B cell (primary cell): ENCODE measurements at regions not wholly inside any gene's neighbourhood (a gene's known extent, or its start where the extent isn't known, plus 50 kb on each side); places are given as distances from the start of the nearest gene placed in this dataset.

Source experiments
- ATAC-seq: fragments of 200-7000 bp; cut with Tn5 transposase; one replicate; pipeline ENCODE4 v1.10.0; 2021; ENCODE audit warnings: low read depth, mild to moderate bottlenecking, moderate number of reproducible peaks, moderate library complexity
- CTCF ChIA-PET: fragments of 350-600 bp; sonication (Branson Sonifier 250); formaldehyde crosslinking; loops from one replicate; lab custom pipeline; 2021; ENCODE audit warnings: antibody characterized with exemption, inconsistent platforms; lab: Charles Lee
- POLR2A ChIA-PET: fragments of 350-600 bp; sonication (Branson Sonifier 250); formaldehyde crosslinking; loops from one replicate; lab custom pipeline; 2021; ENCODE audit warnings: antibody characterized with exemption; lab: Charles Lee
- DNase-seq: peaks from one replicate; pipeline ENCODE4 v3.0.0; 2013
- H2AFZ ChIP-seq: 2 replicates; pipeline ENCODE4 v1.6.1; 2012; ENCODE audit warnings: mild to moderate bottlenecking, low read depth, low read length; ENCODE audit not compliant: insufficient read depth, poor library complexity, severe bottlenecking
- H3K27ac ChIP-seq, 2 donors: 1 replicate in 1 of 2; 2 replicates in 1 of 2; pipeline ENCODE4 v1.5.1; 2012 to 2013; ENCODE audit warnings: low read length in 2 of 2, mild to moderate bottlenecking in 2 of 2, moderate library complexity in 1 of 2
- H3K27me3 ChIP-seq, 4 experiments: fragments of 200-600 bp in 1 of 4; sonication (generic) in 1 of 4; replicated peaks in 1 of 4; 1 replicate in 2 of 4; 2 replicates in 2 of 4; pipeline versions ENCODE4 v1.6.1 to v1.7.0; 2013 to 2016; ENCODE audit warnings: low read length in 3 of 4, mild to moderate bottlenecking in 2 of 4, mixed read lengths in 1 of 4, moderate library complexity in 1 of 4; ENCODE audit not compliant: insufficient read depth in 4 of 4, control insufficient read depth in 3 of 4; ENCODE audit errors: control extremely low read depth in 1 of 4
- H3K36me3 ChIP-seq, 2 experiments: replicated peaks in 1 of 2; 1 replicate in 1 of 2; 2 replicates in 1 of 2; pipeline versions ENCODE4 v1.6.1 to v1.7.1; 2013; ENCODE audit warnings: low read length in 1 of 2; ENCODE audit not compliant: insufficient read depth in 2 of 2, control insufficient read depth in 1 of 2; ENCODE audit errors: control extremely low read depth in 1 of 2, extremely low read depth in 1 of 2
- H3K4me1 ChIP-seq, 2 donors: fragments of 200-600 bp in 1 of 2; sonication (generic) in 1 of 2; 1 replicate in 1 of 2; 2 replicates in 1 of 2; pipeline versions ENCODE4 v1.5.1 to v1.6.1; 2013 to 2017; ENCODE audit warnings: low read length in 2 of 2; ENCODE audit not compliant: control insufficient read depth in 2 of 2, insufficient read depth in 2 of 2
- H3K4me2 ChIP-seq: replicated peaks from 2 replicates; pipeline ENCODE3; 2012; ENCODE audit warnings: mild to moderate bottlenecking, low read depth, low read length; ENCODE audit not compliant: poor library complexity, severe bottlenecking
- H3K4me3 ChIP-seq, 5 experiments: fragments of 200-600 bp in 1 of 5; sonication (generic) in 1 of 5; 1 replicate in 3 of 5; 2 replicates in 2 of 5; pipeline versions ENCODE4 v1.5.1 to v1.7.0; 2011 to 2016; ENCODE audit warnings: low read length in 4 of 5, mild to moderate bottlenecking in 4 of 5, low read depth in 2 of 5, control low read depth in 1 of 5, moderate library complexity in 1 of 5; ENCODE audit not compliant: insufficient read depth in 1 of 5; ENCODE audit errors: control extremely low read depth in 1 of 5, extremely low read depth in 1 of 5
- H3K79me2 ChIP-seq: fragments of 200-600 bp; sonication (generic); one replicate; pipeline ENCODE4 v1.6.0; 2016; ENCODE audit warnings: low read length; ENCODE audit not compliant: control insufficient read depth, insufficient read depth
- H3K9ac ChIP-seq: fragments of 200-600 bp; sonication (generic); 2 replicates; pipeline ENCODE4 v1.6.1; 2017; ENCODE audit warnings: mild to moderate bottlenecking, low read length, moderate library complexity
- H3K9me3 ChIP-seq, 3 donors: one replicate each; pipeline versions ENCODE4 v1.6.1 to v1.7.1; 2013; ENCODE audit warnings: low read length in 2 of 3; ENCODE audit not compliant: control insufficient read depth in 2 of 3, insufficient read depth in 1 of 3; ENCODE audit errors: control extremely low read depth in 1 of 3
- H4K20me1 ChIP-seq: 2 replicates; pipeline ENCODE4 v1.6.0; 2012; ENCODE audit warnings: mild to moderate bottlenecking, low read length; ENCODE audit not compliant: insufficient read depth, control insufficient read depth, poor library complexity, severe bottlenecking
- H3K27ac Mint-ChIP-seq: one replicate; pipeline ENCODE4 v1.8.0; 2021; ENCODE audit warnings: mixed read lengths
- H3K27me3 Mint-ChIP-seq: one replicate; pipeline ENCODE4 v1.8.0; 2021; ENCODE audit warnings: mixed read lengths
- H3K4me1 Mint-ChIP-seq: one replicate; pipeline ENCODE4 v1.8.0; 2021; ENCODE audit warnings: mixed read lengths
- H3K4me3 Mint-ChIP-seq: one replicate; pipeline ENCODE4 v1.8.0; 2021; ENCODE audit warnings: mixed read lengths
- H3K9me3 Mint-ChIP-seq: one replicate; pipeline ENCODE4 v1.8.0; 2022; ENCODE audit warnings: mixed read lengths; ENCODE audit not compliant: insufficient read depth
- CTCF ChIP-seq: fragments of 200-600 bp; IDR thresholded peaks from one replicate; pipeline ENCODE4 v1.8.0; 2022; ENCODE audit warnings: antibody characterized with exemption, mild to moderate bottlenecking
- EZH2 ChIP-seq: IDR thresholded peaks from 2 replicates; pipeline ENCODE4 v1.6.1; 2012; ENCODE audit warnings: borderline replicate concordance, low read depth, mild to moderate bottlenecking, moderate library complexity, low read length; ENCODE audit not compliant: insufficient read depth, poor library complexity, severe bottlenecking
- WGBS: methylation state at CpG from one replicate; pipeline ENCODE4 v1.1.5; 2013; ENCODE audit warnings: missing lambda C conversion rate; ENCODE audit not compliant: insufficient coverage; 5-methylcytosine and 5-hydroxymethylcytosine counted together
- intact Hi-C: fragments of 100-400 bp; cut with micrococcal nuclease; formaldehyde crosslinking; loops from one replicate; pipeline ENCODE4 v1.10.0; 2022

DNA sequence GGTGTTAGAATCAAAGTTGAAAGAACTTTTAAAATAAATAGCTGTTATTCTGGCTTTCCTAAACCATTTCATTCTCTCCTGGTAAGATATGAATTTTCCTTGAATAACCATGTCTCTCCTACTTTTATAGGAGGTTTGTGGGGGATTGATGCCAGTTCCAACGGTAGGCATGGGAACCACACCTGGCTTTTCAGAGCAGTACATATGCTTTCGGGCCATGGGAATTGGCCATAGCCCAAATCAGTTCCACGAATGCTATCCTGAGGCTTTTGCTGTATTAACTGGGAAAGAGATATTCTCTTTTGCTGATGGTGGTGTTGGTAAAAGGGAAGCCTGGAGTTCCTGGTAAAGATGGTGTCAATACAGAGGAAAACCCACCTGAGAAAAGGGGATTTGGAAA, 396.2 kb upstream of the ZNF385D start:
- H2AFZ ChIP-seq = no peak overlapping the region
- no peaks in the 10 kb centered on the region for H3K9me3 Mint-ChIP-seq
- H3K9me3 ChIP-seq = no peaks in the 10 kb centered on the region
- no peak overlapping the region for H3K27ac Mint-ChIP-seq
- H3K4me2 ChIP-seq = no peak overlapping the region
- no peaks in the 10 kb centered on the region for H3K4me1 ChIP-seq
- H3K27me3 ChIP-seq = no peaks in the 10 kb centered on the region
- DNase-seq = no peak
- no peak overlapping the region for H3K4me3 ChIP-seq
- ATAC-seq = no peak
- ChIA-PET CTCF (no interaction called here), POLR2A (no interaction called here)
- no peaks in the 10 kb centered on the region for H4K20me1 ChIP-seq
- H3K36me3 ChIP-seq = no peaks in the 10 kb centered on the region
- no peak overlapping the region for H3K27ac ChIP-seq
- no peaks in the 10 kb centered on the region for H3K79me2 ChIP-seq
- no peak overlapping the region for H3K4me3 Mint-ChIP-seq
- H3K9ac ChIP-seq = no peak overlapping the region
- no peaks in the 10 kb centered on the region for H3K27me3 Mint-ChIP-seq
- 95% methylated on average over 2 of the region's 3 CpGs for WGBS
- intact Hi-C loops = no loop called here
- TF ChIP-seq CTCF = no peak
- no peak for TF ChIP-seq EZH2
- H3K4me1 Mint-ChIP-seq = no peaks in the 10 kb centered on the region

- no peak overlapping the region for H3K27ac Mint-ChIP-seq
- H3K4me2 ChIP-seq = no peak overlapping the region
- no peaks in the 10 kb centered on the region for H4K20me1 ChIP-seq
- no peak overlapping the region for H2AFZ ChIP-seq
- intact Hi-C loops = no loop called here
- TF ChIP-seq CTCF (no peak), EZH2 (no peak)
- peaks cover 2% of the 10 kb centered on the region for H3K9me3 Mint-ChIP-seq
- no peak overlapping the region for H3K9ac ChIP-seq
- no peaks in the 10 kb centered on the region for H3K79me2 ChIP-seq
- no peaks in the 10 kb centered on the region for H3K9me3 ChIP-seq
- H3K4me3 ChIP-seq = no peak overlapping the region
- H3K27me3 Mint-ChIP-seq = no peaks in the 10 kb centered on the region
- no peaks in the 10 kb centered on the region for H3K4me1 ChIP-seq
- no peaks in the 10 kb centered on the region for H3K27me3 ChIP-seq
- H3K27ac ChIP-seq = no peak overlapping the region
- POLR2A ChIA-PET = no interaction called here
- DNase-seq (no peak), ATAC-seq (no peak)
- CTCF ChIA-PET = no interaction called here
- no peaks in the 10 kb centered on the region for H3K36me3 ChIP-seq
- H3K4me3 Mint-ChIP-seq = no peak overlapping the region
- WGBS = 46% methylated on average over 2 of the region's 2 CpGs
- H3K4me1 Mint-ChIP-seq = no peaks in the 10 kb centered on the region
Observed at GRCh38 chr3:22156868-22157267, 405.9 kb upstream of the ZNF385D start.
